Body of pancreas (tissue), 4 donors: ENCODE measurements at regions not wholly inside any gene's neighbourhood (a gene's known extent, or its start where the extent isn't known, plus 50 kb on each side); places are given as distances from the start of the nearest gene placed in this dataset.
"Not testable (repeated sequence)": the region's sequence is repeated elsewhere in the genome, so short reads cannot be mapped to it uniquely, and the experiment has no call there.

Source experiments
- POLR2A ChIP-seq, 3 donors: fragments of 450-650 bp; IDR thresholded peaks; one replicate each; pipeline ENCODE4 v1.6.1; 2016; ENCODE audit warnings: antibody characterized with exemption in 3 of 3, mild to moderate bottlenecking in 2 of 3
- TF ChIP-seq, protein P1 (sequence below), 7 experiments: fragments of 450-650 bp in 4 of 7; fragments of 200-600 bp in 3 of 7; sonication (generic) in 3 of 7; IDR thresholded peaks; one replicate each; pipeline ENCODE4 v1.5.1; 2016 to 2019; ENCODE audit warnings: antibody characterized with exemption in 7 of 7

DNA sequence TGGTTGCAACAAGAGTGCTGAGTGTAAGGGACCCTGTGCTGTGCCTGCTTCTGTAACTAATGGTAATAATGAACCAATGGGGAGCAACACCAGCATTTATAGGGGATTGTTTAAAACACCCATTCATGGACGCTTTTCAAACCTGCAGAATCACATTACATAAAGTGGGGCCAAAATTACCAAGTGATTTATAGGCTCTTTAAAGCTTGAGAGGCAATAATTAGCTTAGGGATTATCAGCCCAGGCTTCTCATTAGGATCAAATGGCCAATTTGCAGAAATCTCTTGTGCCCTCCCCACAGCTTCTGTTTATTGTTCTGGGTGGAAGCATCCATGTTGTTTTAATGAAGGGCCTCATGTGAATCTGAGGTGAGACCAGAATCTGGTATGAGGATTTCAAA, 125.5 kb downstream of the ZNF486 start:
- TF ChIP-seq, protein P1, sequence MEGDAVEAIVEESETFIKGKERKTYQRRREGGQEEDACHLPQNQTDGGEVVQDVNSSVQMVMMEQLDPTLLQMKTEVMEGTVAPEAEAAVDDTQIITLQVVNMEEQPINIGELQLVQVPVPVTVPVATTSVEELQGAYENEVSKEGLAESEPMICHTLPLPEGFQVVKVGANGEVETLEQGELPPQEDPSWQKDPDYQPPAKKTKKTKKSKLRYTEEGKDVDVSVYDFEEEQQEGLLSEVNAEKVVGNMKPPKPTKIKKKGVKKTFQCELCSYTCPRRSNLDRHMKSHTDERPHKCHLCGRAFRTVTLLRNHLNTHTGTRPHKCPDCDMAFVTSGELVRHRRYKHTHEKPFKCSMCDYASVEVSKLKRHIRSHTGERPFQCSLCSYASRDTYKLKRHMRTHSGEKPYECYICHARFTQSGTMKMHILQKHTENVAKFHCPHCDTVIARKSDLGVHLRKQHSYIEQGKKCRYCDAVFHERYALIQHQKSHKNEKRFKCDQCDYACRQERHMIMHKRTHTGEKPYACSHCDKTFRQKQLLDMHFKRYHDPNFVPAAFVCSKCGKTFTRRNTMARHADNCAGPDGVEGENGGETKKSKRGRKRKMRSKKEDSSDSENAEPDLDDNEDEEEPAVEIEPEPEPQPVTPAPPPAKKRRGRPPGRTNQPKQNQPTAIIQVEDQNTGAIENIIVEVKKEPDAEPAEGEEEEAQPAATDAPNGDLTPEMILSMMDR (IDR thresholded peaks at IDR 0.05): not testable (repeated sequence)
- TF ChIP-seq POLR2A (IDR thresholded peaks at IDR 0.05): not testable (repeated sequence)
